ENCODE measurements at regions not wholly inside any gene's neighbourhood (a gene's known extent, or its start where the extent isn't known, plus 50 kb on each side); places are given as distances from the start of the nearest gene placed in this dataset.

DNA sequence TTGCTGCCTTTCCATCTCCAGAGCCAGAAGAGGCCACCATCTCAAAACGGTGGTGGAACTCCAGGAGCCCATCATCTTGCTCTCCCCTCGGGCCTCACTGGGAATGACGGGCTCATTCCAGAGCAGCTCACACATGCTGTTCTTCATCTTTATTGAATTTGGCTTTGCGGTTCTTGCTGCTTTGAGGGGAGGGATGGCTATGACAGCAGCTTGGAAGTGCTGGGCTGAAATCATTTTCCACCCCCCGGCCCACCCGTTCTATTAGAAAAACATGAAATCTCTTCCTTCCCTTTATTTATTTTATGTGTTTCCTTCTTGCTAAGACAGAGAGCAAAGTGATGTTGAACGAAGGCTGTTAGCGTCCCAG lies 149.8 kb upstream of the RPL38 start:
- no peaks in the 10 kb centered on the region for H3K79me2 ChIP-seq (ENCODE audit: insufficient read depth, low read length)
- no peak overlapping the region for H3K9ac ChIP-seq (ENCODE audit: insufficient read depth, low read depth, low read length)
- no peaks in the 10 kb centered on the region for H4K20me1 ChIP-seq (ENCODE audit: insufficient read depth, low read length)
- H3K4me3 ChIP-seq (replicated peaks in 1 of 3; ENCODE audit: insufficient read depth in 1 of 3, low read depth in 2 of 3, low read length in 3 of 3): no peak overlapping the region
- no peak for ATAC-seq
- no peak overlapping the region for H3K4me2 ChIP-seq (ENCODE audit: low read depth, low read length)
- intact Hi-C loops (cut with micrococcal nuclease; ENCODE audit: unreplicated experiment): no loop called here
- in situ Hi-C loops (cut with HindIII; ENCODE audit: extremely low pct_ligation_motif_present, low pct_unique_long_range_greater_than_20kb): no loop called here
- no peak for TF ChIP-seq ZNF335 (CRISPR knock-in tag; IDR thresholded peaks at IDR 0.05)
- no peak for TF ChIP-seq MIER2 (CRISPR knock-in tag; IDR thresholded peaks at IDR 0.05)
- TF ChIP-seq KAT2B (IDR thresholded peaks at IDR 0.05; ENCODE audit: borderline replicate concordance, low read depth, low read length): no peak
- TF ChIP-seq MLXIP (CRISPR knock-in tag; IDR thresholded peaks at IDR 0.05; ENCODE audit: borderline replicate concordance): no peak
- TF ChIP-seq MBNL3 (CRISPR knock-in tag; conservative IDR thresholded peaks at IDR 0.05): no peak
- TF ChIP-seq RBAK (CRISPR knock-in tag; IDR thresholded peaks at IDR 0.05): no peak
- no peak for TF ChIP-seq TP53 (CRISPR knock-in tag; conservative IDR thresholded peaks at IDR 0.05)
- no peak for TF ChIP-seq ZNF260 (CRISPR knock-in tag; IDR thresholded peaks at IDR 0.05; ENCODE audit: borderline replicate concordance, low read depth)
- no peak for TF ChIP-seq PCBP2 (optimal IDR thresholded peaks at IDR 0.05; ENCODE audit: low read depth, low read length, poor library complexity, severe bottlenecking)
- no peak for TF ChIP-seq U2AF1 (optimal IDR thresholded peaks at IDR 0.05; ENCODE audit: low read depth, low read length)
- TF ChIP-seq ZNF138 (CRISPR knock-in tag; IDR thresholded peaks at IDR 0.05; ENCODE audit: low read depth): no peak
- TF ChIP-seq ZNF792 (CRISPR knock-in tag; IDR thresholded peaks at IDR 0.05): no peak
- FAIRE-seq: no peak
- WGBS (ENCODE audit: low lambda C conversion rate): 11% methylated on average over 8 of the region's 8 CpGs
- peaks cover 8 to 77% of the 10 kb centered on the region in 2 experiments; a peak in 4 of 5 replicates for H3K27me3 ChIP-seq (ENCODE audit: control insufficient read depth in 1 of 2, insufficient read depth in 2 of 2, low read length in 2 of 2)
- no TSS peak for BruUV-seq (replicated peaks)
- H3K4me1 ChIP-seq (ENCODE audit: insufficient read depth, low read length): no peaks in the 10 kb centered on the region
- no peaks in the 10 kb centered on the region for H3K36me3 ChIP-seq (replicated peaks in 1 of 2; ENCODE audit: control insufficient read depth in 1 of 2, insufficient read depth in 2 of 2, low read length in 2 of 2)
- no peak overlapping the region for H2AFZ ChIP-seq (ENCODE audit: low read length)
- no peak overlapping the region for H3K27ac ChIP-seq (ENCODE audit: extremely low read length, insufficient read depth, low read length)
- no peak for DNase-seq (ENCODE audit: low spot score)
- H3K9me3 ChIP-seq (ENCODE audit: low read length): no peaks in the 10 kb centered on the region
- ChIA-PET CTCF (ENCODE audit: low intra/inter-chr PET ratio, low total read pairs) (no interaction called here), POLR2A (no interaction called here)

All from HepG2 (cell line).